Epithelial cell of prostate (primary cell): ENCODE measurements at regions not wholly inside any gene's neighbourhood (a gene's known extent, or its start where the extent isn't known, plus 50 kb on each side); places are given as distances from the start of the nearest gene placed in this dataset.

Source experiments
- DNase-seq: peaks from one replicate; pipeline ENCODE4 v3.0.0-alpha.2; 2011; ENCODE audit warnings: low read depth, low spot score
- H3K27ac ChIP-seq: fragments of 450-650 bp; 2 replicates; pipeline ENCODE4 v1.5.1; 2017; ENCODE audit warnings: mild to moderate bottlenecking

- H3K27ac ChIP-seq = no peak overlapping the region
- no peak for DNase-seq
Measured at GRCh38 chr2:36302911-36303310, 52.7 kb upstream of the CRIM1 start.

GRCh38 chr2:36301843-36302242 is 53.7 kb upstream of the CRIM1 start:
- no peak for DNase-seq
- H3K27ac ChIP-seq = no peak overlapping the region

- H3K27ac ChIP-seq = no peak overlapping the region
- DNase-seq = no peak
Measured at GRCh38 chr2:36300697-36301096, 54.9 kb upstream of the CRIM1 start.

- DNase-seq = no peak
- no peak overlapping the region for H3K27ac ChIP-seq
Measured at GRCh38 chr2:36296798-36297197, 58.8 kb upstream of the CRIM1 start.

- DNase-seq = no peak
- no peak overlapping the region for H3K27ac ChIP-seq
Measured at GRCh38 chr2:36294316-36294721, 61.3 kb upstream of the CRIM1 start.

GRCh38 chr2:36290306-36290856 is 65.2 kb upstream of the CRIM1 start:
- DNase-seq = no peak
- H3K27ac ChIP-seq = no peak overlapping the region

- no peak for DNase-seq
- no peak overlapping the region for H3K27ac ChIP-seq
Measured at GRCh38 chr2:36289731-36290130, 65.8 kb upstream of the CRIM1 start.

- peak; percentile 22 for DNase-seq
- peak overlapping the region; percentile 55 for H3K27ac ChIP-seq
Measured at GRCh38 chr2:36287363-36288275, 68.0 kb upstream of the CRIM1 start.

- DNase-seq = peak; percentile 12
- peak overlapping the region; percentile 4 for H3K27ac ChIP-seq
Measured at GRCh38 chr2:36279506-36279905, 76.1 kb upstream of the CRIM1 start.

- peak; percentile 68 for DNase-seq
- no peak overlapping the region for H3K27ac ChIP-seq
Measured at GRCh38 chr2:36277881-36278523, 77.6 kb upstream of the CRIM1 start.

GRCh38 chr2:36277146-36277808 is 78.3 kb upstream of the CRIM1 start:
- no peak overlapping the region for H3K27ac ChIP-seq
- peak; percentile 95 for DNase-seq

GRCh38 chr2:36271266-36271665 is 84.3 kb upstream of the CRIM1 start:
- no peak overlapping the region for H3K27ac ChIP-seq
- no peak for DNase-seq

- no peak for DNase-seq
- no peak overlapping the region for H3K27ac ChIP-seq
Measured at GRCh38 chr2:36270758-36271157, 84.8 kb upstream of the CRIM1 start.

- DNase-seq = no peak
- H3K27ac ChIP-seq = no peak overlapping the region
Measured at GRCh38 chr2:36267194-36267593, 88.4 kb upstream of the CRIM1 start.

GRCh38 chr2:36266536-36267121 is 88.9 kb upstream of the CRIM1 start:
- DNase-seq = no peak
- H3K27ac ChIP-seq = no peak overlapping the region

- no peak for DNase-seq
- H3K27ac ChIP-seq = no peak overlapping the region
Measured at GRCh38 chr2:36262581-36262980, 93.0 kb upstream of the CRIM1 start.

GRCh38 chr2:36255863-36256262 is 99.7 kb upstream of the CRIM1 start:
- no peak overlapping the region for H3K27ac ChIP-seq
- no peak for DNase-seq

- no peak overlapping the region for H3K27ac ChIP-seq
- DNase-seq = no peak
Measured at GRCh38 chr2:36253086-36253485, 102.5 kb upstream of the CRIM1 start.

- no peak for DNase-seq
- no peak overlapping the region for H3K27ac ChIP-seq
Measured at GRCh38 chr2:36246320-36246990, 109.1 kb upstream of the CRIM1 start.

- DNase-seq = no peak
- no peak overlapping the region for H3K27ac ChIP-seq
Measured at GRCh38 chr2:36245651-36246050, 109.9 kb upstream of the CRIM1 start.
